ENCODE measurements at regions not wholly inside any gene's neighbourhood (a gene's known extent, or its start where the extent isn't known, plus 50 kb on each side); places are given as distances from the start of the nearest gene placed in this dataset.
"Not testable (repeated sequence)": the region's sequence is repeated elsewhere in the genome, so short reads cannot be mapped to it uniquely, and the experiment has no call there.

DNA sequence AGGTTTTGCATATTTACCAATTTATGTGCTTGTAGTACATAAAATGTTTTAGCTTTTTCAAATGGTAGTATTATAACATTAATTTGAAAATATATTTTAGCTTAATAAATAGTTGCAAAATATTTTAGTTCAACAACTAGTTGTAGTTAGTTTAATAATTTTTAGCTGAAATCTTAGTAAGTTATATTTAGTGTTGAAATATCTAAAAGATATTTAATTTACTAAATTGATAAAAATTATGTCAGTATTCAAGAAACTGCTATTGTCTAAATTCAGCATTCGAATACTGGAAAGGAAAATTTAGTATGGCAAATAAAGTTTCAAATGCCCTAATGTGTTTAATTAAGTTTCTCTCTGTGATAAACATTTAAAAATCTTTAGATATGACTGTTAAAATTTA lies 754.5 kb upstream of the MIR17HG start:
- DNase-seq, result no peak

DNA sequence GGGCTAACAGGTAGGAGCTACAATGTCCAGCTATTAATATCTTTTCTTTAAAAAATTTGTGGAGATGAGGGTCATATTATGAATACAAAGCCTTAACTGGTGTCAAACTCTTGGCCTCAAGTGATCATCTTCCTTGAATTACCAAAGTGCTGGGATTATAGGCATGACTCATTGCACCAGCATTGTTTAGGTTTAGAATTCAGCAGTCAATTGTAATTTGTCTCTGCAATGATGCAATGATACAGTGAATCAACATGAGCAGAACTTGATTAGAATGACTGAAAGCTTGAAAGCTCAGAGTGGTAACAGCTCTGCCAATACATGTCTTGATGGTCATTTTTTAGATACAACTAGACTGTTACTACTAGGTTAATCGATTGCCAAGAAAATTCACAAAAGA lies 752.8 kb upstream of the MIR17HG start:
- DNase-seq, result no peak

DNA sequence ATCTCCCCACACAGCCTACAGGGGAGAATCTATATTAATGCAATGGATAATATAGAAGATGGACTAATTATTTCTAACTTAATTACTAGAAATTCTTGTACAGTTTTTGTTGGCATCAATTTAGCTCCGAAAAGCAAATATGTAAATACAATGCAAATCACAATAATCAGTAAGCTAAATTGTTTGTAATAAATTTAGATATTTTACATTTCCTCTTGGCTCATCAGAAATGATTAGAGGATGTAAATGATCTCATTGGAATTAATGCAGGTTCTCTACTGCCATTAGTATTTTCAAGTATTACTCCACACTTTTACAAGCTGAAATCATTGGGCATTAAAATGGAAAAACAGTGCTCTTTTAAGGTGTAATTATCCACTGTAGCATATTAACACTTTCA lies 741.8 kb upstream of the MIR17HG start:
- DNase-seq, result no peak

DNA sequence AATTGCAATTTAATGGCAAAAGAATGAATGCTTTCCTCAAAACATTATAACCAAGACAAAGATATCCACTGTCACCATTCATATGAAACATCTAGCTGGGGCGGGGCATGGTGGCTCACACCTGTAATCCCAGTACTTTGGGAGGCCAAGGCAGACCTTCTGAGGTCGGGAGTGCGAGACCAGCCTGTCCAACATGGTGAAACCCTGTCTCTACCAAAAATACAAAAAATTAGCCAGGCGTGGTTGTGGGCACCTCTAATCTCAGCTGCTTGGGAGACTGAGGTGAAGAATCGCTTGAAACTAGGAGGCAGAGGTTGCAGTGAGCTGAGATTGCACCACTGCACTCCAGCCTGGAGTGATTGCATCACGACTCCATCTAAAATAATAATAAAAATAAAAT lies 740.6 kb upstream of the MIR17HG start:
- not testable (repeated sequence) for DNase-seq

DNA sequence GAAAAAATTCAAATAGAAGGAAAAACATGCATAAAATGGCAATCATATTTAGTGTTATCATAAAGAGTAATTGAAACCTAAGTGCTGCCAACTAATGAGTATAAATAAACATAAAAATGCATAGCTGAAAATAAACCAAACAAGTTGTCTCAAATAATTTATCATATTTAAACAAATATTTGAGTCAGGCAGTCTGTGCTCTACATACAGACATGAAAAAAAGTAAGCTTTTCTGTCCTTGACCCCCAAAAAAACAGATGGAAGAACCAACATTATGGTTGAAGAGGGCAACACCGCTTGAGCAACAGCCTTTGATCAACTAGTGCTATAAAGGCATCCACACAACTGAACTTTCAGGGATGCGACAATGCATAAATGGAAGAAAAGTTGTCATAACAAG lies 735.1 kb upstream of the MIR17HG start:
- DNase-seq, result no peak

DNA sequence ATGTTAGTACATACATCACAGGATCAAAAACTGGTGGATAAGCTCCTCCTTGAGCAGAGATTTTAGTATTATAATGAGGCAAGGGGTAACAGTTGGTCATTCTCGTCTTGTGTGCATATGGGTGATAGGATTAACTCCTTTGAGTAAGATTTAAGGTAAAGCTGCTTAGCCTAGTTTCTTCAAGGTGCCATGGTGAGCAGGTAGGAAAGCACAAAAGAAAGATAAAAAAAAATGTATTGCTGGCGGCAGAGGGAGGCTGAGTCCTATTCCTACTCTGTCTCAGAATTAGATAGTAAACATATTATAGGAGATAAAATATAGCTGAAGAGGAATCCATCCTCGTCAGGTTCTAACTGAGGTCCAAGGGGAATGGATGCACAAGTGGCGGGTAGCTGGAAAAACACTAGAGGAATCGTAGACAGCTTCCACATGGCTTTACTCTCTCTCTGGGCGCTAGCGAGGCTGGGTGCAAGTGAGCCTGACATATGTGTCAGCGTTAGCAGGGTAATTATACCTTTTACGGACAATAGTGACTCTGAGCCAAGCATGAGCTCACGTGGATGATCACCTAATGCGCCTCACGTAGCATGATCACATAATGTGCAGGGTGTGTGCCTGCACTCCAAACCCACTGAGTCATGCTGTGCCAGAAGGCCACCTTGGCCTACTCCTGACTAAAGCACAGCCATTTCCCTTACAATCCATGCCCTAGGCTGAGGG lies 734.3 kb upstream of the MIR17HG start:
- DNase-seq, result no peak

DNA sequence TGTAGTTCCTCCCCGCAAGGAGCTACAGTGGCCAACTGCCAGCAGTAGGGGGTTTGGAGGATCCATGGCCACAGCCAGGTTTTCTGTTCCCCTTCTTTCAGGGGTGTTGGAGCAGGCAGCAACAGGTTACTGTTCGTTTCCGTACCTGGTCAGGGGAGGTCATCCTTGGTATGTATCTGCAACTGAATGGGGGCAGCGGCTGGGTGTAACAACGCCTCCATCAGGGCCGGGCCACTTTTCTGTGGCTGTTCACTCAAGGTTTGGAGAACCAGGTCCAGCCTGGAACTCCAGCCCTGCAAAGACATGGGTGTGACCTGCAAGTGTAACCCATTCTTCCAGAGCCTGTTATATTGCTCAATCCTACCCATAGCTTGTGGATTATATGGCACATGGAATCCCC lies 732.3 kb upstream of the MIR17HG start:
- DNase-seq, result no peak

DNA sequence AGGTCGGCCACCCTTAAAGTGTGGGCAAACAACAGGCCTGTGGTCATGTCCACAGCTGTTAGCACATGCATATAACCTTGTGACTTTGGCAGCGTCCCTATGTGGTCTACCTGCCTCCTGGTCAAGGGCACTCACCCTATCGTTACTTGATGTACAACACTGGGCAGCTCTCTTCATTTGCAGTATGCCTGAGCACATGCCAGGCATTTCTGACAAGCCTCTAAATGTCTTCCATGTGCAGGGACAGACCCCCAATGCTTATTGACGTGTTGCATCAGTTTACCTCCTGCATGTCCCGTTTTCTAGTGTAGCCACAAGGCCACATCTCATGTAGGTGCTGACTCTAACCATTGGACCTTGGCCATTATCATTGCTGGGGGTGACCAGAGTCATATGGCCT lies 731.7 kb upstream of the MIR17HG start:
- no peak for DNase-seq

DNA sequence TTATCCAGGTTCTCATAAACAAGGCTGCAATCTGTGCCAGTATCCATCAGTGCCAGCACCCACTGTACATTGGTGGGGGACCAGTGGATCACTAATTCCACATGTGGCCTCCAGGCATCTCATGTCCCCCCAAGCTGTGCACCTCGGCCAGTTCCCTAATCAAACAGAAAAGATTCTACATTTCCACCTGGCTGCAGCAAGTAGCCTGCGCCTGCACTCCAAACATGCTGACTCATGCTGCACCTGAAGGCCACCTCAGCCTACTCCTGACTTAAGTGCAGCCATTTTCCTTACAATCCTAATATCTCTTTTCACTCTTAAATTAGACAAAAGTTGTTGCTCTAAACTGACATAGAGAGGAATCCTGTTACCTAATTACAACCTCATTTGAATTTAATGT lies 729.4 kb upstream of the MIR17HG start:
- no peak for DNase-seq

DNA sequence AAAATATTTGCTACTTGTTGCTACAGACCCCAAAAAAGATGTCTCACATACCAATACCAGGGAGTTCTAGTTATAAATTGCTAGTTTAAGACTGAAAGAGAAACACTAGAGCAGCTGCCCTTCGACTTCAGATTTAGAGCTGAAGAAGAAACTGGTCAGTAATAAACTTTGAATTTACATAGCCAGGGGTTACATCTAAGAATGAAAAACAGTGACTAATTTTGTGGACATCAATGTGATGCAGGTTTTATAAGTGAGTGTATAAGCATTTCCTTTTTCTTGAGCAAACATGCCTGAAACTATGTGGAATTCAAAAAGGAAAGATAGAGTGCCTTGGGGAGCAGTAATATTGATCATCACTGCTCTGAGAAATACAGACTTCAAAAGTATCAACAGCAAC lies 724.9 kb upstream of the MIR17HG start:
- no peak for DNase-seq

DNA sequence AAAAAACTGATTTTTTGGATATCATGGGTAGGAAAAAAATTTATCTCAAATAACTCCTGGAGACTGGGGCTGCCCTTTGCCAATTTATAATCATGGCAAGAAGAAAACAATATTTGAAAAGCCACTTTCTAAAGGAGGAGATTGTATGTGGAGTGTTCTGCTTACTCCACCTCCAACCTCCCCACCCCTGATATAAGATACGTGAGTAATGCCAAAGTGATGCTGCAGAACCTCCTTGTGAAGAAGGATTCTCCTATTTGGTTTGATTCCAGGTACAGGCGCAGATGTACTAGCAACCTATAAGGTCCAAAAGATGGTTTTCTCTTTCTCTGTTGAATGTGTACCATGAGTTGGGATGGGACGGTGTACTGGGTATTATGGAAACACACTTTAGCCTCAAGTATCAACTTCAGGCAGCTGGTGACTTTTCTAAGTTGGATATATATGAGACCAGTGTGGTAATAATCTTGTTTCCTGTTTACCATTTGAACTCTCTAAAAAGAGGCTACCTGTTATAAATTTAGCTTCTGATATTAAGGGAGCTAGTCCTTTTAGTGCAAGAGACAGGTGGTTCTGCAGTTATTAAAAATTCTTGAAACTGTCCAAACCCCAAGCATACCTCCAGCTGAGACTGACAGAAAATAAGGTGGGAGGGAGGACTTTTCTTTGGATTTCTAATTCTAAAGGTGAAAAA lies 724.0 kb upstream of the MIR17HG start:
- DNase-seq, result no peak

DNA sequence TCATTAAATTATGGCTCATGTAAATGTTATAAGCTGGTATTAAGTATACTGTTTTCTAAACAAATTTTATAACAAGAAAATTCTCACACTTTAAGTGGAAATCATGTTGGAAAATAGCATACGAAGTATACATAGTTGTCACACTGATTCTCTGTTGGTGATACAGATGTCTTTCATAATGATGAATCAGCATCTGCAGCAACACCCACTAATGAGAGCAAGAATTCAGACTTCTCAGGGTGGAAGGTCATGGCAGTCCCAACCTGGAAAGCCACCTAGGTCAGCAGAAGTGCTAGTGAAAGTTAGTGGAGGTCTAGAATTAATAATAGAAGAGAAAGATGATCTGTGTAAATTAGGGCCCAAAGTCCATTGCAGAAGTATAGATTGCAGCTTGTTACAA lies 719.7 kb upstream of the MIR17HG start:
- DNase-seq, result no peak

DNA sequence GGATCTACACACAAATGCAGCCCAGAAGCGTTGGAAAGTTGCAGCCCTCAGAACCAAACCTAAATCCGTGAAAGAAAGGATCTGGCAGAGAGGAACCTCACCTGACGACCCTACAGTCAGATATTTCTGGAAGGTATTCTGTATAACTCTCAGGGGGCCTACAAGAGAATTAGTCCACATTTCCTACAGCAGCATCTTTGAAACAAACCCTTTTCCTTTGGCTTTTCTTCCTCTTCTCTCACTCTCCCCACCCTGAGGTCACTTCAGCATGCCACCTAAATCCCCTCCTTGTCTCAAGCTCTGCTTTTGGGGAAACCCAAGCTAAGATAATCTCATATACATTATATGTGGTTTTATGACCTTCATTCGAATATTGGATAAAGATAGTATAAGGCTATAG lies 719.0 kb upstream of the MIR17HG start:
- DNase-seq, result no peak

DNA sequence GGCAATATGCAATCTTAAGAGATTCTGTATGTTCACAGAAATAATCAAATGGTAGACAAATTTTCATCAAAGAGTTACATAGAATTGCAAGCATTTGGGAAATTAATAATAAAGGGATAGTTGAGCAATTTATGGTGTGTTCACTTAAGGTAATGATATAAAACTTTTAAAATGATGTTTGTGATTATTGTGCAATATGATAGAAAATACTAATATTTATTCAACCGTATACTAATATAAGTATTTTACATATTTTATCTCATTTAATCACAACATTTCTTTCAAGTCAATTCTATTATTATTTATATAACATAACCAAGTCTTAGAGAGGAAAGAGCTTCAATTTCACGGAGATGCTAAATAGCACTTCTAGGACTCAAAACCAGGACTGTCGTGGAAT lies 716.8 kb upstream of the MIR17HG start:
- DNase-seq, result no peak

DNA sequence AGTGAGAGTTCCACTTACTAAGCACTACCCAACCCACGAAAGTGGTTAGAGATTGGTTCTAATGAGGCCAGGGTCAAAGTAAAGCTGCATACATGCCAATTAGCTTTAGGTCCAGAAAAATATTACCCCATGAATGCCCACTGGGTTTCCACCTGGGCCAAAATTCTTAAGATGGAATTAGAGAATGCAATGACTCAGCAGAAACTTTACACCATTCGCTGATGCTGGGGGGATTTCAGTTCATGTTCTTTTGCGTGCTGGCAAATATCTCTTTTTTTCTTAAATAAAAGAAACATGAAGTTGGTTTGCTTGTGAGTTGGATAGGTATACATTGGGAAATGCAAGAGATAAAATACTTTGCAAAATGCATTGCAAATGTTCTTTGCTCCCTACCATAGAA lies 715.3 kb upstream of the MIR17HG start:
- no peak for DNase-seq

DNA sequence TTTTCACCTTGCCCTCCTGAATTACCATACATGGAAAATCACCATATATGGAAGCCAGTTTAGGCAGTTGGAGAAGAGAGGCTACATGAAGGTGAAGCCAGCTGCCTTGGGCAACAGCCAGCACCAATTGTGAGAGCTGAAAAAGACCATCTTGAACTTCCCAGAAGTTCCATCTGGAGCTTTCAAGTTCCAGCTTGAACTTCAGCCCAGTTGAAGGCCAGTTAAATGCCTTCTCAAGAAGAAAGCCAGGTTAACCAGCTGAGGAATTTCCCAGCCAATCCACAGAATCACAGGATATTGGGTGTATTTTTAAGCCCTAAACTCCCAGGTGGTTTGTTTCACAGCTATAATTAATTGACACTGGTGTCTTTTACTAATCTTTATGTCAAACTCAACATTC lies 713.6 kb upstream of the MIR17HG start:
- no peak for DNase-seq

DNA sequence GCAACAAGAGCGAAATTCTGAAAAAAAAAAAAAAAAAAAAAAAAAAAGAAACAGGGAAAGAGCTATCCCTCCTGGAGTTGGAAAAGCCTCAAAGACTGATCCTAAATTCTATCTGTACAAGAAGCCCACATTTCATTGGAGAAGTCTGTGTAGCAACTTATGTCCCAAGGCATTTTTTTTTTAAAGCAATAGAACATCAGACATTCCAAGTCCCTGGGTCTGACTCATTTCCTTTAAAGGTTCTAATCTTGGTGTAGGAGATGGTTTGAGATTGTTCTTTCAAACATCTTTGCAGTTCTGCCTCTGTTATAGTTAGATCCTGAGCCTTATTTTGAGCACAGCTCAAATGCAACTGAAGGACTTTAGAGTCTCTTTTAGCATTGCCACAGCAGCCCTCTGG lies 706.5 kb upstream of the MIR17HG start:
- no peak for DNase-seq

DNA sequence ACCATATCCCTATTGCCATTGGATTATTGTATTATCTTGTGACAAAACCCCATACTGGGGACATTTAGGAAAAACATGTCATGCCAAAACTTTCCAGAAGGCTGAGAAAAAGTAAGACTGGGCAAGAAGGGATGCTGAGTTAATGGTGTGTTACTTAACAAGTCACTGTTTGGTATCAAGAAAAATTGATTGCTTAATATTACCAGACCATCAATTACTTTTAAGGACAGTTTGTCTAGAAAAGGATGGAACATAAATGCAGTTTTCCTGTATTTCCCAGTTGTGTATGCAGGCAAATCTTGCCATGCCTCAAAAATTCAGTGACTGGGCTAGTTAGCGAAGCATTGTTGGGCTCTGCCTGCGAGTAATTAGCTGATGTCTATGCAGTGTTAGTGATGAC lies 705.6 kb upstream of the MIR17HG start:
- no peak for DNase-seq

DNA sequence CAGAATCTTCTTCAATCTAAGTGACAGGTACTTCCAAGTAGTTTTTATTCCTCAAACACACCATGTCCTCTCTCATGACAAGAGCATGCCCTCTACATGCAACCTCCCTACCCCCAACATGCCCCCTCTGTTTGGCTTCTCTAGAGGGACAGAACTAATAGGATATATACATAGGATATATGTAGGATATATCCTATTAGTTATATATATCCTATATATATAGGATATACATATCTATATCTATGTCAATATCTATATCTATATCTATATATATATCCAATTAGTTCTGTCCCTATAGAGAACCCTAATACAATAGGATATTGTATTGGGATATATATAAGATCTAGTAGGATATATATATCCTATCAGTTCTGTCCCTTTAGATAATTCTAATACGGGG lies 701.9 kb upstream of the MIR17HG start:
- no peak for DNase-seq

DNA sequence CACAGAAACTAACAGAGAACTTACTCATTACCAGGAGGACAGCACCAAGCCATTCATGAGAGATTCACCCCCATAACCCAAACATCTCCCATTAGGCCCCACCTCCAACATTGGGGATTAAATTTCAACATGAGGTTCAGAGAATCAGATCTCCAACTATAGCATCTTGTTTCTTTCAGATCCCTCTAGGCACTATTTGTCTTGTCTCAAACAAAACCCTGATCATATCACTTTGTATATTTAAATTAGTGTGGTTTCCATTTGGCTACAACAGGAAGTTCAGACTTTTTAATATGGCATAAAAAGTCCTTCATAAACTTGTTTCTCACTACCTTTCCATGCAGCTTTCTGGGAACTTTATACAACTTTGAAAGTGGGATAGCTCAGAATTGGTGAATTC lies 699.0 kb upstream of the MIR17HG start:
- no peak for DNase-seq

DNA sequence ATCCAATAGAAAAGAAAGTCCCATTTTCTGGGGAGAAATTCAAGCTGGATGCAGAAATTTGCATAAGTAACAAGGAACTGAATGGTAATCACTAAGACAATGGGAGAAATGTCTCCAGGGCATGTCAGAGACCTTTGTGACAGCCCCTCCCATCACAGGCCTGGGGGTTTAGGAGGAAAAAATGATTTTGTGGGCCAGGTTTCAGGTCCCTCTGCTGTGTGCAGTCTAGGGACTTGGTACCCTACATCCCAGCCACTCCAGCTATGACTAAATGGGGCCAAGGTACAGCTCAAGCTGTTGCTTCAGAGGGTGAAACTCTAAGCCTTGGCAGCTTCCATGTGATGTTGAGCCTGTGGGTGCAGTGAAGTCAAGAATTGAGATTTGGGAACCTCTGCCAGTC lies 695.5 kb upstream of the MIR17HG start:
- DNase-seq, result no peak

DNA sequence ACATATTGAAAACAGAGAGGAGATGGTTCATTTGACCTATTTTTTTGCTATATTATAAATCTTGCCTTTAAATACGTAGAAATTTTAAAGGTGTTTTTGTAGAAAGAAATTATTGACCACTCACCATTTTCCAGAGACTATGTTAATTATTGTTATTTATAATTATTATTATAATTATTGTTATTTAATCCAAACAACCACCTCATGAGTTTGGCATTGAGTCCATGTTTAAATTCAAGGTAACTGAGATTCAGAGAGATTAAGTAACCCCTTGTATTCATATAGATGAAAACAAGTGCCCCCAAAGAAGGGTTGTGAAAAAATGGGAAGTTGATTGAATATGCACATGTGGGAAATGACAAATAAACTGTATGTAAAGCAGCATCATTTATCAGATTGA lies 692.5 kb upstream of the MIR17HG start:
- no peak for DNase-seq

DNA sequence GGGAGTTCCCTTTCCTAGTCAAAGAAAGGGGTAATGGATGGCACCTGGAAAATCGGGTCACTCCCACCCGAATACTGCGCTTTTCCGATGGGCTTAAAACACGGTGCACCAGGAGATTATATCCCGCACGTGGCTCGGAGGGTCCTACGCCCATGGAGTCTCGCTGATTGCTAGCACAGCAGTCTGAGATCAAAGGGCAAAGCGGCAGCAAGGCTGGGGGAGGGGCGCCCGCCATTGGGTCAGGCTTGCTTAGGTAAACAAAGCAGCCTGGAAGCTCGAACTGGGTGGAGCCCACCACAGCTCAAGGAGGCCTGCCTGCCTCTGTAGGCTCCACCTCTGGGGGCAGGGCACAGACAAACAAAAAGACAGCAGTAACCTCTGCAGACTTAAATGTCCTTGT lies 683.3 kb upstream of the MIR17HG start:
- not testable (repeated sequence) for DNase-seq

DNA sequence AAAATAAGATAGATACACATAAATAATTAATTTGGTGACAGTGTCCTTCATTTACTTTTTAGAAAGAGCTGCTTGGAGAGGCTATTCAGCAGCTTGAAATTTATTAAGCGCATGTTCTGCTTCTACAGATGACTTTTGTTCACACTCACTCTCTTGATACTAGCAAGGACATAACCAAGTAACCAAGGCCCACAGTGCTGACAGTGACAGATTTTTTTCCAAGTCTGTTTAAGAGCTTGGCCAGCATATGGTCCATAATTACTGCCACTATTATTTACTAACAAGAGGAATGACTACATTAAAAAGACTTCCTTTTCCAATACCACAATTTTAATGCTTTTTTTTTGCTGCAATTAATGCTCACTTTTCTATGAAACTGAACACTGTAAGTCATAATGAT lies 673.7 kb upstream of the MIR17HG start:
- no peak for DNase-seq

DNA sequence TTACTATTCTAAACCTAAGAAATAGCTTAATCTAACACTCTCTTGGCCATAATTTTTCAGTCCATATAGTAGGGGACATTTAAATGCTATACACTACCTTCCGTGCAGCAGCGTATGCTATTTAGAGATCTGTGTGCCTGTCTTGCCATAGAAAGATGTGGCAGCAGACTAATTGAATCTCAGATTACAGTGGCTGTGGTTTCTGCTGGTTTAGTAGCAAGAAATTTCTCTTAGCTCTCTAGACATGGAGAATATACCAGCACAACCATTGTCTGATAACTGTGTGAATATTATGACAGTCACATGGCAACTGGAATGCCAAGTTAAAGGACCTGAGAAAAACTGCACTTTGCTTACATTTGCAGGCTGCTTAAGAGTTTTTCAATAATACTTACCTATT lies 672.4 kb upstream of the MIR17HG start:
- no peak for DNase-seq
